H9 (cell line): ENCODE measurements at regions not wholly inside any gene's neighbourhood (a gene's known extent, or its start where the extent isn't known, plus 50 kb on each side); places are given as distances from the start of the nearest gene placed in this dataset.
"Not testable (repeated sequence)": the region's sequence is repeated elsewhere in the genome, so short reads cannot be mapped to it uniquely, and the experiment has no call there.

Source experiments
- DNase-seq: peaks from one replicate; pipeline ENCODE4 v3.0.0-alpha.2; 2017
- H2AFZ ChIP-seq: one replicate; pipeline ENCODE4 v1.6.1; 2013; ENCODE audit warnings: mild to moderate bottlenecking, low read length, control low read depth, moderate library complexity
- H2AK5ac ChIP-seq: 2 replicates; pipeline ENCODE4 v1.6.1; 2013; ENCODE audit warnings: low read length, control low read depth, mixed read lengths; ENCODE audit not compliant: insufficient read length
- H2BK120ac ChIP-seq: one replicate; pipeline ENCODE4 v1.6.1; 2013; ENCODE audit warnings: low read depth, mild to moderate bottlenecking, low read length, control low read depth, inconsistent platforms; ENCODE audit not compliant: poor library complexity, severe bottlenecking
- H2BK12ac ChIP-seq: 2 replicates; pipeline ENCODE4 v1.6.1; 2013; ENCODE audit warnings: low read length, control low read depth, mixed read lengths, low read depth; ENCODE audit not compliant: insufficient read length
- H2BK15ac ChIP-seq: 2 replicates; pipeline ENCODE4 v1.6.1; 2013; ENCODE audit warnings: low read depth, low read length, control low read depth
- H2BK20ac ChIP-seq: one replicate; pipeline ENCODE4 v1.6.1; 2013; ENCODE audit warnings: low read depth, mild to moderate bottlenecking, low read length, control low read depth, inconsistent platforms; ENCODE audit not compliant: poor library complexity, severe bottlenecking
- H2BK5ac ChIP-seq: 2 replicates; pipeline ENCODE4 v1.6.1; 2013; ENCODE audit warnings: low read length, control low read depth, mixed read lengths; ENCODE audit not compliant: insufficient read length
- H3K14ac ChIP-seq: 2 replicates; pipeline ENCODE4 v1.6.1; 2013; ENCODE audit warnings: low read length, control low read depth; ENCODE audit not compliant: insufficient read depth
- H3K18ac ChIP-seq: 2 replicates; pipeline ENCODE4 v1.6.1; 2013; ENCODE audit warnings: low read depth, mild to moderate bottlenecking, mixed read lengths, low read length, control low read depth; ENCODE audit not compliant: insufficient read length
- H3K23ac ChIP-seq: 2 replicates; pipeline ENCODE4 v1.6.1; 2013; ENCODE audit warnings: low read length, control low read depth, mixed read lengths, low read depth; ENCODE audit not compliant: insufficient read length
- H3K23me2 ChIP-seq: 2 replicates; pipeline ENCODE4 v1.6.1; 2013; ENCODE audit warnings: low read depth, mild to moderate bottlenecking, mixed read lengths, low read length, control low read depth; ENCODE audit not compliant: insufficient read length, poor library complexity, severe bottlenecking
- H3K27ac ChIP-seq: 2 replicates; pipeline ENCODE4 v1.5.1; 2013; ENCODE audit warnings: low read length, control low read depth, mixed read lengths, low read depth; ENCODE audit not compliant: insufficient read length
- H3K27me3 ChIP-seq: 2 replicates; pipeline ENCODE4 v1.6.1; 2013; ENCODE audit warnings: low read length, control low read depth, inconsistent platforms; ENCODE audit not compliant: insufficient read depth
- H3K4ac ChIP-seq: 2 replicates; pipeline ENCODE4 v1.6.1; 2013; ENCODE audit warnings: low read depth, mild to moderate bottlenecking, control low read depth, inconsistent platforms, low read length, moderate library complexity
- H3K4me1 ChIP-seq: 2 replicates; pipeline ENCODE4 v1.6.1; 2013; ENCODE audit warnings: low read length, control low read depth, inconsistent platforms; ENCODE audit not compliant: insufficient read depth
- H3K4me2 ChIP-seq: 2 replicates; pipeline ENCODE4 v1.6.1; 2013; ENCODE audit warnings: low read length, control low read depth, mixed read lengths; ENCODE audit not compliant: insufficient read length, insufficient read depth
- H3K56ac ChIP-seq: 2 replicates; pipeline ENCODE4 v1.6.1; 2013; ENCODE audit warnings: low read depth, mild to moderate bottlenecking, mixed read lengths, low read length, control low read depth; ENCODE audit not compliant: insufficient read length
- H3K79me1 ChIP-seq: 2 replicates; pipeline ENCODE4 v1.6.1; 2013; ENCODE audit warnings: low read depth, mild to moderate bottlenecking, moderate library complexity, low read length, control low read depth, inconsistent platforms; ENCODE audit not compliant: insufficient read depth, poor library complexity, severe bottlenecking
- H3K79me2 ChIP-seq: 2 replicates; pipeline ENCODE4 v1.6.1; 2013; ENCODE audit warnings: low read length, control low read depth, inconsistent platforms; ENCODE audit not compliant: insufficient read depth
- H3K9ac ChIP-seq: 2 replicates; pipeline ENCODE4 v1.6.1; 2013; ENCODE audit warnings: low read length, control low read depth, mixed read lengths; ENCODE audit not compliant: insufficient read length; ENCODE audit errors: extremely low read depth
- H3K9me3 ChIP-seq: one replicate; pipeline ENCODE4 v1.6.1; 2013; ENCODE audit warnings: low read depth, low read length, inconsistent platforms; ENCODE audit not compliant: control insufficient read depth
- H3T11ph ChIP-seq: one replicate; pipeline ENCODE4 v1.6.1; 2013; ENCODE audit warnings: mild to moderate bottlenecking, low read length, control low read depth, inconsistent platforms
- H4K20me1 ChIP-seq: one replicate; pipeline ENCODE4 v1.6.1; 2013; ENCODE audit not compliant: control insufficient read depth, insufficient read length, insufficient read depth
- H4K5ac ChIP-seq: 2 replicates; pipeline ENCODE4 v1.6.1; 2013; ENCODE audit warnings: low read depth, mild to moderate bottlenecking, mixed read lengths, low read length, control low read depth; ENCODE audit not compliant: insufficient read length
- H4K8ac ChIP-seq: replicated peaks from 2 replicates; pipeline ENCODE4 v1.6.1; 2013; ENCODE audit warnings: low read length, control low read depth, mixed read lengths, low read depth; ENCODE audit not compliant: insufficient read length
- H4K91ac ChIP-seq: 2 replicates; pipeline ENCODE4 v1.6.1; 2013; ENCODE audit warnings: low read depth, mild to moderate bottlenecking, moderate library complexity, mixed read lengths, low read length, control low read depth; ENCODE audit not compliant: insufficient read length
- H3K27ac Mint-ChIP-seq, 3 experiments: 2 replicates in 2 of 3; 3 replicates in 1 of 3; pipeline ENCODE4 v1.8.0; 2020 to 2021; ENCODE audit warnings: mixed read lengths in 3 of 3, mild to moderate bottlenecking in 1 of 3, moderate library complexity in 1 of 3
- H3K27me3 Mint-ChIP-seq: 2 replicates; pipeline ENCODE4 v1.8.0; 2021; ENCODE audit warnings: low read depth, mild to moderate bottlenecking, moderate library complexity, mixed read lengths
- H3K36me3 Mint-ChIP-seq, 3 experiments: 2 replicates in 2 of 3; 3 replicates in 1 of 3; pipeline ENCODE4 v1.8.0; 2020 to 2021; ENCODE audit warnings: low read depth in 3 of 3, mixed read lengths in 3 of 3; ENCODE audit not compliant: insufficient read depth in 1 of 3
- H3K4me1 Mint-ChIP-seq, 2 experiments: 2 replicates each; pipeline ENCODE4 v1.8.0; 2020; ENCODE audit warnings: mixed read lengths in 2 of 2
- H3K4me3 Mint-ChIP-seq, 2 experiments: 2 replicates in 1 of 2; 3 replicates in 1 of 2; pipeline ENCODE4 v1.8.0; 2020 to 2021; ENCODE audit warnings: mild to moderate bottlenecking in 2 of 2, mixed read lengths in 2 of 2, moderate library complexity in 1 of 2
- H3K9me3 Mint-ChIP-seq, 2 experiments: 2 replicates in 1 of 2; 3 replicates in 1 of 2; pipeline ENCODE4 v1.8.0; 2020; ENCODE audit warnings: mild to moderate bottlenecking in 2 of 2, mixed read lengths in 2 of 2, moderate library complexity in 1 of 2
- WGBS: extraction: QIAGEN DNeasy Blood & Tissue Kit; methylation state at CpG from one replicate; pipeline ENCODE4 v1.1.7; 2013; ENCODE audit warnings: missing lambda C conversion rate, low lambda C conversion rate, mixed read lengths; ENCODE audit not compliant: insufficient read length; ENCODE audit errors: extremely low coverage; 5-methylcytosine and 5-hydroxymethylcytosine counted together
- TF ChIP-seq, protein P1 (sequence below): fragments of 200-600 bp; sonication (generic); conservative IDR thresholded peaks from 3 replicates; pipeline ENCODE4 v1.8.0; 2021; ENCODE audit warnings: antibody characterized with exemption, mild to moderate bottlenecking

GRCh38 chr3:182028081-182028480 is 316.4 kb downstream of the SOX2 start:
- Histone ChIP-seq H4K91ac (no peak overlapping the region), H3K27ac (no peak overlapping the region), H3K4me1 (0 out of 2 replicates have a peak, but pooled peaks cover 3% of the 10 kb centered on the region), H3K23me2 (no peaks in the 10 kb centered on the region), H3T11ph (no peak overlapping the region), H2BK20ac (no peak overlapping the region), H3K9me3 (no peaks in the 10 kb centered on the region), H3K27me3 (no peaks in the 10 kb centered on the region), H3K79me1 (no peaks in the 10 kb centered on the region), H3K56ac (no peak overlapping the region), H3K4ac (no peak overlapping the region), H4K5ac (no peak overlapping the region), H2AK5ac (no peak overlapping the region), H3K18ac (no peak overlapping the region), H2AFZ (no peak overlapping the region), H4K8ac (no peak overlapping the region), H3K14ac (no peak overlapping the region), H4K20me1 (no peaks in the 10 kb centered on the region), H3K9ac (no peak overlapping the region), H3K79me2 (no peaks in the 10 kb centered on the region), H2BK12ac (no peak overlapping the region), H2BK15ac (no peak overlapping the region), H2BK120ac (no peak overlapping the region), H2BK5ac (no peak overlapping the region), H3K4me2 (no peak overlapping the region), H3K23ac (no peak overlapping the region)
- WGBS, result no CpG with 5 or more reads among the region's 3 CpGs
- TF ChIP-seq, protein P1, sequence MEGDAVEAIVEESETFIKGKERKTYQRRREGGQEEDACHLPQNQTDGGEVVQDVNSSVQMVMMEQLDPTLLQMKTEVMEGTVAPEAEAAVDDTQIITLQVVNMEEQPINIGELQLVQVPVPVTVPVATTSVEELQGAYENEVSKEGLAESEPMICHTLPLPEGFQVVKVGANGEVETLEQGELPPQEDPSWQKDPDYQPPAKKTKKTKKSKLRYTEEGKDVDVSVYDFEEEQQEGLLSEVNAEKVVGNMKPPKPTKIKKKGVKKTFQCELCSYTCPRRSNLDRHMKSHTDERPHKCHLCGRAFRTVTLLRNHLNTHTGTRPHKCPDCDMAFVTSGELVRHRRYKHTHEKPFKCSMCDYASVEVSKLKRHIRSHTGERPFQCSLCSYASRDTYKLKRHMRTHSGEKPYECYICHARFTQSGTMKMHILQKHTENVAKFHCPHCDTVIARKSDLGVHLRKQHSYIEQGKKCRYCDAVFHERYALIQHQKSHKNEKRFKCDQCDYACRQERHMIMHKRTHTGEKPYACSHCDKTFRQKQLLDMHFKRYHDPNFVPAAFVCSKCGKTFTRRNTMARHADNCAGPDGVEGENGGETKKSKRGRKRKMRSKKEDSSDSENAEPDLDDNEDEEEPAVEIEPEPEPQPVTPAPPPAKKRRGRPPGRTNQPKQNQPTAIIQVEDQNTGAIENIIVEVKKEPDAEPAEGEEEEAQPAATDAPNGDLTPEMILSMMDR, result no peak
- H3K27ac Mint-ChIP-seq, result 0 out of 7 replicates have a peak overlapping the region, but pooled peaks of 1 of the 3 experiments have one; percentile 14
- no peak for DNase-seq
- H3K27me3 Mint-ChIP-seq, result no peaks in the 10 kb centered on the region
- no peak overlapping the region for H3K4me3 Mint-ChIP-seq
- H3K9me3 Mint-ChIP-seq, result no peaks in the 10 kb centered on the region
- peaks cover 3 to 4% of the 10 kb centered on the region in 2 experiments; a peak in 3 of 4 replicates for H3K4me1 Mint-ChIP-seq
- H3K36me3 Mint-ChIP-seq, result no peaks in the 10 kb centered on the region

- not testable (repeated sequence) for H3K4ac ChIP-seq, H2BK15ac ChIP-seq, H3K9me3 ChIP-seq, H3K4me1 Mint-ChIP-seq, H3K27ac ChIP-seq, H2BK20ac ChIP-seq, H3K23ac ChIP-seq, H3K79me1 ChIP-seq, H3K79me2 ChIP-seq, H4K8ac ChIP-seq, H3K27me3 Mint-ChIP-seq, H3K36me3 Mint-ChIP-seq, H2BK5ac ChIP-seq, H4K91ac ChIP-seq, H3K9ac ChIP-seq, H2AK5ac ChIP-seq, H3K4me1 ChIP-seq, H3T11ph ChIP-seq, H3K9me3 Mint-ChIP-seq, H3K18ac ChIP-seq, H3K14ac ChIP-seq, H3K4me3 Mint-ChIP-seq, H3K4me2 ChIP-seq, H4K20me1 ChIP-seq, H3K27ac Mint-ChIP-seq, H3K23me2 ChIP-seq, H3K27me3 ChIP-seq, H2BK12ac ChIP-seq, DNase-seq, H3K56ac ChIP-seq, H4K5ac ChIP-seq, H2AFZ ChIP-seq, H2BK120ac ChIP-seq
- WGBS, result no CpG with 5 or more reads among the region's 1 CpG
Observed at GRCh38 chr3:182034231-182034630, 322.5 kb downstream of the SOX2 start.
